ENCODE measurements at regions not wholly inside any gene's neighbourhood (a gene's known extent, or its start where the extent isn't known, plus 50 kb on each side); places are given as distances from the start of the nearest gene placed in this dataset.
A peak's percentile ranks its signal among the peaks of the same experiment; 100 is the strongest.
"Not testable (repeated sequence)": the region's sequence is repeated elsewhere in the genome, so short reads cannot be mapped to it uniquely, and the experiment has no call there.

DNA sequence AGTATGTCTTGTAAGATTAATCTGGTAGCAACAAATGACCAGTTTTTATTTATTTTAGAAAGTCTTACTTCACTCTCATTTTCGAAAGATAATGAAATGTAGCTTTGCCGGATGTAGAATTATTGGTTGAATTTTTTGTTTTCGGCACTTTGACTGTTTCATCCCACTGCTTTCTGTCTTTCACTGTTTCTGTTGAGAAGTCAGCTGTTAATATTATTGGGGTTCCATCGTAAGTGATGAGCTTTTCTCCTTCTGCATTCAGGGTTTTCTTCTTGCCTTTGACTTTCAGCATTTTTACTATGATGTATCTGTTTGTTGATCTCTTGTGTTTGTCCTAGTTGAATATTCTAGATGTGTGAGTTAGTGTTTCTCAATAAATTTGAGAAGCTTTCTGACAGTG is 383.4 kb downstream of the PAX1 start:
- DNase-seq (ENCODE audit: low spot score) = no peak

DNA sequence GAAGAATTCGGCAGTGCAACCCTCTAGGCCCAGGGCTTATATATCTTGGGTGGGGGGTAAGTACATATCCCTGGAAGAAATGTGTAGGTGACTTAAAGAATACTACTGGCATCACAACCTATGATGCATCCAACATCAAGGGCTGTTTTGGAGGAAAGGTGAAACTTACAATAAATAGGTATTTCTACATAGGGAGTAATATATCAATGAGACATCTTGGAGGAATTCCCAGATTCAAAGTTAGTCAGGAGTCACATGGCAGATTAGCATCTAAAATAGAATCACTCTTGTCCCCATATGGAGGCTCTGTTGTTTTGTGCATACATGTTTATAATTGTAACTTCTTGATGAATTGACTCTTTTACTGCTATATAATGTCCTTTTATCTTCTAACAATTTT is 375.5 kb downstream of the PAX1 start:
- no peak for DNase-seq (ENCODE audit: low spot score)

DNA sequence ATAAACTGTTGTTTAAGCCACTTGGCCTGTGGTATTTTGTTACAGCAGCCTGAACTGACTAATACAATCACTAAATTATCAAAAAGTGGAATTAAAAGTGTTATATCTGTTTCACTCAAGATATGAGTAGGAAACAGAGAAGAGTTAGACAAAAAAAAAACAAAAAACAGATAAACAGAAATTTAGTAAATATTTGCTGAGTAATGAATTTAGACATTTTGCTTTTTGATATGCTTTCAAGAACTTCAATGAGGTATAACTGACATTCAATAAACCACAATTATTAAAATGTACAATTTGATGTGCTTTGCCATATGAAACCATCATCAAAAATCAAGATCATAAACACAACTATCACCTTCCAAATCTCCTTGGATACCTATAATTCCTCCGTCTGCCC is 369.2 kb downstream of the PAX1 start:
- DNase-seq (ENCODE audit: low spot score) = no peak

DNA sequence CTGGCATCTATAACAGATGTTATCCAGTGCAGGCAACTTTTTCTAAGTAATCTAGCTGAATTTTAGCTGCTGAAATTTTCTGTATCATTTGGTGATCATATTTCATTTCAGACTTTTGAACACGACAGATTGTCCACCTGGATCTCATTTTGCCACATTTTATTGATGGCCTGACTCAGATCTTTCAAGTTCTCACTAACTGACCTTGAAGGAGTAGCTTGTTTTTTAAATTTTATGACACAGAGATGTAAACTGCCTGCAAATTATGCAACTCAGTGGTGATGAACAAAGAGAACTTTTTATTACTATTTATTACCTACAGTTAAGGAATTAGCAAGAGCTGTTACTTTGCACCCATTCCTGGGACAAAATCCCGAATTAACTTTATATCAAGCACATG is 366.4 kb downstream of the PAX1 start:
- no peak for DNase-seq (ENCODE audit: low spot score)

DNA sequence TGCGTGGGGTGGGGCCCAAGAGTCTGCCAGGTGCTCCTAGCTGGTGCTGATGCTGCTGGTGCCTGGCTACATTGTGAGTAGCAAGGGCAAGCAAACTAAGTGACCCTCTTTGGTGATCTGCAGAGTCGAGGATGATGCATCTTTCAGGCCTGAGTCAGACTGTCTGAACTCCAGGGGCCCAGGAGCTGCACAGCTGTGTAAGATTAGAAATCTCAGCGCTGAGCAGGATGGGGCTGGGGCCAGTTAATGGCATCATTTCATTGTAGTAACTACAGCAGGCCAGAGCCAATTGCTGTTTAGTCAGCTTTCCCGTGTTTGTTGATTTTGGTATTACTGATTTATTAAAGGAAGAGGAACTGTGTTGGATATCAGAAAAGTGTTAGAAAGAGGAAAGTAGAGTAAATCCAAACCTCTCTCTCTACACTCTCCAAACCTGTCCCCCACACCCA is 365.2 kb downstream of the PAX1 start:
- DNase-seq (ENCODE audit: low spot score) = no peak

DNA sequence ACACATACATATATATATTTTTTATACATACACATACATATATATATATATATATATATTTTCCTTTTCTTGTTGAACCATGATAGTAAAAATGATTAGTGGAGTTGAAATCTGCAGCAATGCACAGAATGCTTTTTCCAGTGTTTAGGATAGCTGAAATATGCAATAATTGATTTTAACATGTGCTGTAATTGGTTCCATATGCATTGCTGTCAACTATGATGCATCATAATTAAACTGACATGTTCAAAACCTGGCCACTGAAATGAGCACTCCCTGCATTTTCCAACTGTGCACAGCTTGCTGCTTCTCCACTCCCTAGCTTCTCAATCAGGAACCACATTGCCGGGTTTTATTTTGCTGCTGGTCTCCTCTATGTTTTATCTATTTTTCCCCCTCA is 358.3 kb downstream of the PAX1 start:
- DNase-seq (ENCODE audit: low spot score) = peak; percentile 93

DNA sequence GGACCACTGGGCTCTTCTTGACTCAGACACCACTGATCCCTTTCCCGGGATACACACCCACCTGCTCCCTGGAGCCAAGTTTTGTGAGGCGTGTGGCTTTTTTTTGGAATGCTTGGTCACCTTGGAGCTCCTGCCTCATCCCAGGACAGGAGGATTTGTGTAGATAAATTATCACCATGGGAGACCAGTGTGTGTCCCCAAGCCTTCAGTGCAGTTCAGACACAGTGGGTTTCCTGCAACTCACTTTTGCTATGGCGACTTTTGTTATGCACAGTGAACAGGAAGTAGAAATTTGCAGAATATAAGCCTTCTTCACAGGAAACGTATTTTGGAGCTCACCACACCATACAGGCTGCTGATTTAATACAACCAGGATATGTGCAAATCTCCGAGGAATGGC is 357.4 kb downstream of the PAX1 start:
- no peak for DNase-seq (ENCODE audit: low spot score)

DNA sequence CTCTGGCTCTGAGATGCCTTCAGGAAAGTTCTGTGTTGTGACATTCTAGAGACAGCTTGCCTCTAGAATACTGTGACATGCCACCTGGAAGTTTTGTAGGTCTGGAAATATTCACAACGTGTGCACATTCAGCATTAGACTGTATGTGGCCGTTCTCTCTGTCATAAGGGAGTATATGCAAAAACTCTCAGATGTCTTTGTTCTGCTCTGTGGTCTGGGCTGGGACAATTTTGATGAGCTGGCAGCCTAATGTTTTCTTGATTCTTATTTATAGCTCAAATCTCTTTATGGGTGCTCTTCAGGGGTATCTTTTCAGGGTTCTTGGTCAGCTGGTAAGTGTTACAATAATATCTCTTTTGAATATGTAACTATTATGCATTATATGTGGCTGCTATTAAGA is 355.1 kb downstream of the PAX1 start:
- no peak for DNase-seq (ENCODE audit: low spot score)

DNA sequence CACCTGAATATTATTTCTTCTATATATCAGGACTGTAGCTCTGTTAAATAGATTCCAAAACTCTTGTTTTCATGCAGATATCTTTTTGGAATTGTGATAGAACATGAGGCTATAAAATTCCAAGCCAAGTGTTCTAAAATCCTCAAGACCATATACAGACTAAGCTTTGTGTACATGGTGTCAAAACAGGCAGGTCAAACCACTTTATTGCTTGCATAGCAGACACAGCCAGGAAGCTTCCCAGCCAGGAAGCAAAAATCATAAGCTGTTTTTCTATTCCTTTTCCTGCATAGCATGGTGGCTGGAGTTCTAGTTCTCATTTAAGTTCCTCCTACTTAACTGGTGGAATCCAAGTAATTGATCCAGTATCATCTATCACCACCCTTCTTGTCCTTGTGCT is 353.3 kb downstream of the PAX1 start:
- no peak for DNase-seq (ENCODE audit: low spot score)

DNA sequence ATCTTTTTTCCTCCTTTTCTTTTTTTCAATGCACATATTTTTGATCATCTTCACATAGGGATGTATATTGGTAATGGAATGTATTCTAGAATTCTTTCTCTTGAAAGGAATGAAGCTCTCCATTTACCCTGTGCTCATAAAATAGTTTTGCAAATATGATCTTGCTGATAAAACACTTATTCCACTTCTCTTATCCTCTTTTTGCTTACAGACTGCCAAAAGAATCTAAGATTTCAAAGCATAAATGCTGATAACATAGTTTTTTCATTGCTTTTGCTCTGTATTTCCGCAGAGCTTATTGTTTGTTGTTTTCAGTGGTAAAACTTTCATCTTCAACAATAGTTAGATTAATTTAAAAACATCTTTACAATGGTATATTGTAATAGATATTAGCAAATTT is 350.5 kb downstream of the PAX1 start:
- no peak for DNase-seq (ENCODE audit: low spot score)

DNA sequence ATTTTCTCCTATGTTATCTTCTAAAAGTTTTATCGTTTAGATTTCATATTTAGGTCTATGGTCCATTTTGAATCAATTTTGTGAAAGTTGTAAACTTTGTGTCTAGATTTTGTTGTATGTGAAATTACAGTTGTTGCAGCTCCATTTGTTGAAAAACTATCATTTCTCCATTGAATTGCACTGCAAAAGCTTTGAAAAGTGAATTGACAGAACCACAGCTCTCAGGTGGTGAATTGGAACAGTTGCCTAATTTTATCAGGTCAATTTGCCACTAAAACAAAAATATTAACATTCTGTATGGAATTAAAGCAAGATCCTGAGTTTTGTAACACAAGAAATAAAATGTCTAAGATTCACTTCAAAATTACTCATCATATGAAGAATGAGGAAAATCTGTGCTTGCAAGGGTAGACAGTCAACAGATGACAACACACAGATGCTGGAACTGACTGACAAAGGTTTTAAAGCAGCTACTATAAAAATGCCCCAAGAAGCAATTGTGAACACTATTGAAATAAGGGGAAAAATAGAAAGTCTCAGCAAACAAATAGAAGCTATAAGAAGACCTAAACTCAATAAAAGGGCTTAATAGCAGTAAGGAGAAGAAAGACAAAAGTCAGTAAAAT is 346.7 kb downstream of the PAX1 start:
- DNase-seq (ENCODE audit: low spot score) = no peak

DNA sequence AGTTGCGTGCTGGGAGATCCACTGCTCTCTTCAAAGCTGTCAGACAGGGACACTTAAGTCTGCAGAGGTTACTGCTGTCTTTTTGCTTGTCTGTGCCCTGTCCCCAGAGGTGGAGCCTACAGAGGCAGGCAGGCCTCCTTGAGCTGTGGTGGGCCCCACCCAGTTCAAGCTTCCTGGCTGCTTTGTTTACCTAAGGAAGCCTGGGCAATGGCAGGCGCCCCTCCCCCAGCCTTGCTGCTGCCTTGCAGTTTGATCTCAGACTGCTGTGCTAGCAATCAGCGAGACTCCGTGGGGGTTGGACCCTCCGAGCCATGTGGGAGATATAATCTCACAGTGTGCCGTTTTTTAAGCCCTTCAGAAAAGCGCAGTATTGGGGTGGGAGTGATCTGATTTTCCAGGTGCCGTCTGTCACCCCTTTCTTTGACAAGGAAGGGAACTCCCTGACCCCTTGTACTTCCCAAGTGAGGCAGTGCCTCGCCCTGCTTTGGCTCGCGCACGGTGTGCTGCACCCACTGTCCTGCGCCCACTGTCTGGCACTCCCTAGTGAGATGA is 340.6 kb downstream of the PAX1 start:
- DNase-seq (ENCODE audit: low spot score) = not testable (repeated sequence)

DNA sequence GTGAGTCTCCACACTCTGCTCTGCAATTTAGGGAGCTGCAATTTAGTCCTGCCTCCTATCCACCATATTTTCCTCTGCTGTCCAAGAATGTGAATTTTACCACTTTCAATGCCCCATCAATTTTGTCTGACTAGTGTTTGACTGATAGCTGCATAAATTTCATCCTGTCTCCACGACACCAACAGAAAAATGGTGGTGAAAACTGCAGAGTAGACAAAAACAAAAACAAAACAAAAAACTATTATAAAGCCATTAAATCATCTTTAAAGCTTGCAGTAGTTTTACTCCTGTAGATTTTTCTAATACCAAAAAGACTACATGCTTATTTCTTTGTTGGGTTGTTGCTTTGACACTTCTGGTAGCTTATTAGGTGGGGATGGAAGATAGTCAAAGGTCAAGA is 322.0 kb downstream of the PAX1 start:
- DNase-seq (ENCODE audit: low spot score) = no peak

DNA sequence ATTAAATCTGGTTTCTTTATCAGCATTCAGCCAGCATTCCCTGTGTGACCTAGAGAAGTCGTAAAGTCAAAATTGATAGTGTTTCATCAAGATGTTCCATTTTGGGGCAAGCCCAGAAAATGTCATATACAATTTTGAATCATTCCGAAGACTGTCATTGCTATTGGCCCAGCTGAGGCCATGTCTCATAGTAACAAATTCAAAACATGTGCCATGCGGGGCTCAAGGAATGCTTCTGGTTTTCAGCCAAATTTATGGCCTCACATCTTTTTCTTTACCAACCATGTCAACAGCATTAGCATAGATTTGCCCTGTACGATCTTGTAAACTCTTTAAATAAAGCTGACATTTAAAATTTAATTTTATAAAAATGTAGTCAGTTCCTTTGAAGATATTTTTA is 314.7 kb downstream of the PAX1 start:
- no peak for DNase-seq (ENCODE audit: low spot score)

DNA sequence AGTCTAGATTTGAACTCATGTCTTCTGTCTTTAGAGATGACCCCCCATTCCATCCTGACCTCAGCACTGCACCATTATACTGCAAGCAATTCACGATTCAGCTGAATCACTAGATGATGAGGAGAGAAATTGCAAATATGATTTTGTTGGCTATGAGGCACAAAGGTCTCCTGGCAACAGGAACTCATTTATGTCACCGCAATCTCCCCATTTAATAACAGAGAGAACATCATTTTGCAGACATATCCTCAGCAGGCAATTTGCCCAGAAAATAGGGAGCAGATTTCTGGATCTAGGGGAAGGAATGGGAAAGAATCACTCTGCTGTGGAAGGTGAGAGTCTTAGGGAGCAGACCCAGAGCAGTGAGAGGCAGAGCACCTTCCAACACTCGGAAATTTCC is 303.0 kb downstream of the PAX1 start:
- DNase-seq (ENCODE audit: low spot score) = no peak

DNA sequence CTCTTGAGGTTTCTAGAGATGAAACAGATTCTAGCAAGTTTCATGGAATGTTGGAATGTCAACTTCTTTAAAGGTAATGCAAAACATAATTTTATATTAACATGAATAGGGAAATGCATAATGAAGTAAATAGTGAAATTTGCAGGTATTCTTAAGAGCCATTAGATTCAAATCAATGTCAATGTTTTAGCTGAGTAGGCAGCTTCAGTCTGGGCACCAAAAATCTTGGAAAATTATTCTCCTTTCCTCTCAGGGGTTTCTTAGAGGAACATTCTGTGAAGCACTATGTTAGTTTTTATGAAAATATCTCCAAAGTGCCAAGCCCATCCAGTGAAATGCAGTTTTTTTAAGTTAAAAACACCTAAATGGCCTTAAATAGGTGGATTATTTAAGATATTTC is 300.8 kb downstream of the PAX1 start:
- DNase-seq (ENCODE audit: low spot score) = no peak

DNA sequence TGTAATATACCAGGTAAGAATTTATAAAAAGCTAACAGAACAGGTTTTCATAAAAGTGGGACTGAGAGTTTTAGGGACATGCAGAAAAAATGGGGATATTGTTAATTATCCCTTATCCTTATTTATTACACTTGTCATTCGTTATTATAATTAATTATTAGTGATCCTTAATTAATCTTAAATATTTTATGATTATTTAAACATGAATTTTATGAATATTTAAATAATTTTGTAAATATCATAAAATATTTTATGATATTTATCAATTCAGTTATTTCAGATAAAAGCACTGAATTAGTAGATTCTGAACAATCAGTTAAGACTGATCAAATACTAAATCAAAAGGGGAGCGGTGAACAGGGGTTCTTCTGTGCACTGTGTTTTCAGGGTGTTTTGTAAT is 300.1 kb downstream of the PAX1 start:
- no peak for DNase-seq (ENCODE audit: low spot score)

DNA sequence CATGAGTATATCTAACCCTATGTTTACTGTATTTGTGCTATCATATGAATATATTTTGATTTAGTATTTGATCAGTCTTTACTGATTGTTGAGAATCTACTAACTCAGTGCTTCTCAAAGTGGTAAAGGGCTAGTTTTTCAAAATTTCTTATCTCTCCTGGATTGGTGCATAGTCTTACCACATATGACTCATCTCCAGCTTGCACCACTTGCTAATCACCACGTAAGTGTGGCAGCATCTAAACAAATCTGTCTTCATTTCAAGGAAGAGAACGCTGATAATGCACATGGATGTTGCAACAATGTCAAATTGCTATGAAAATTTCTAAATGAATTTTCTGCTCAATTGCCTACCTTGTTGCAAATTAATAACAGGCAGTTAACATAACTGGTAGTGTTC is 299.5 kb downstream of the PAX1 start:
- DNase-seq (ENCODE audit: low spot score) = no peak

DNA sequence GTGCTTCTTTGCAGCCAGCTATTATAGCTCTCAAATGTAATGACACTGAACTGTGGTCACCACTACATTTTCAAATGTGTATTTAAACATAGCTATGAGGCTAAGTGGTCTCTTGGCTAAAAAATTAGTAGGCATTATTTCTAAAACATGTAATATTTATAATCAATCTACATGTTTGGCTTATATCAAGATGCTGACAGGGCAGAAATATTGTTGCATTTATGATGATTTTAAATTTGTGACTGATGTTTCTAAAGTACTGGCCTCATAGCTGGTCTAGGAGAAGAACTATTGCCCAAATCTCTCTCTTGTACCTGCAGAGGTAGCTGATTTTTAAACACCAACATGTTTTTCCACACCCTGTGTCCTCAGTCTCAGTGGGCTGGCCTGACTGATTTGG is 298.2 kb downstream of the PAX1 start:
- DNase-seq (ENCODE audit: low spot score) = no peak

DNA sequence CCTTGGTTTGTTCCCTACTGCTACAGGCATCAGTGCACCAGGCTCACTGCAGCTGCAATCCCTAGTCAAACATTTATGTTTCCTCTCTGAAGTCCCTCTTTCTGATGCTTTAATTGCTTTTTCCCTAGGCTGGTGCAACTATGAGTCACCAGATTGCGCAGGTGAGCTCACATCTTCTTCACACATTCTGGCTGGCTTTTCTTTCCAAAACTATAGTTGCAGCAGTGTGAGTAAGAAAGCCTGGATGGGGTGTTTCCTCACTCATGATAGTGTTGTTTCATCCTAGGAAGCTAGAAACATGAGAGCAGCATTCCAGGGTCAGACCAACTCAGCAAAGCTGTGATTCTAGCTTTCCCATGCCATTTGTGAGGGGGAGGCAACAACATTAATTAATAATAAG is 296.4 kb downstream of the PAX1 start:
- no peak for DNase-seq (ENCODE audit: low spot score)

DNA sequence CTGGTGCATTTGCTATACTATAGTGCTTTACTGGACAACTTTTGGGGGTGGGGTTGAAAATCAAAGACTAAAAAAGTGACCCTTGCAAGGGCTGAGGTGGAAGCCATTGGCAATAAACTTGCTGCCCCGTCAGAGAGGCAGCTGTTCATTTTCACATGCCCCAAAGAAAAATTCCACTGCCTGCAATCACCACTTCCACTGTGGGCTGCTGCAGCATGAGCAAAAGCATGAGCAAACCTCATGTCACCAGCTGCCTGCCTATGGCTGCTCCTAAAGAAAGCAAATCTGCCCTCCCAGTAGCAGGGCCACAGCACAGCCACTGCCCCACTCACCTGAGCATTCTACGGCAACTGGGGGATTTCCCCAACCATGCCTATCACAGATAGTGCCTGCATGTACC is 290.0 kb downstream of the PAX1 start:
- DNase-seq (ENCODE audit: low spot score) = no peak

DNA sequence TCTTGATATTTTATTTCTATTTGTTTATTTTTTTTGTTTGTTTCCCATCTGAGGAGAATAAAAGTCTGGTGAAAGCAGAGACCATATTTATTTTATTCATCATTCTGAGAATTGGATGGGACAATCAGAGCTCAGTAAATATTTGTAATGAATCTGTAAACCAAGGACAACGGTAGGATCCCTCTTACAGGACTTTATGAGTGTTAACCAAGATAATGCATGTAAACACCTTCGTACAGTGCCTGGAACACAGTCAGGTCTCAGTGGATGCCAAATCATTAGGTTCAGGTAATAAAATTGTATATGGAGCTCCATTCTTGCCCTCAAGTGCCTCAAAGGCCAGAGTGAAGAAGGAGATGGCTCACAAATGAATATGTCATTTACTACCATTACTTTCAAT is 288.7 kb downstream of the PAX1 start:
- no peak for DNase-seq (ENCODE audit: low spot score)

DNA sequence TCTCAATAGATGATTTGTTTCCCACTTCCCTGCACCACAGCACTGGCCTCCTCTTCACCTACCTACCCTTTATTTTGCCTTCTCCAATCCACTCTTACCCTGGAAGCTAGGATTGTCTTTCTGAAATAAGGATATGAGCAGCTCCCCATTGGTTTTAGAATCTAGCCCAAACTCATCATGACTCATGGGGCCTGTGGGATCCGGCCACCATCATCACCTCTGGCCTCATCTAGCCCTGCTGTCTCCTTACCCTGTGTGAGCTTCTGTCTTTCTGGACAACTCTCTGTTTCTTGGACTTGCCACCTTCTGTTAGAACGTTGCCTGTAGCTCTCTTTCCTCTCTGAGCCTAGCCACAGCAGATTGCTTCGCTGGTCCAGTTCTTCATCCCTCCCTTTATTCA is 277.1 kb downstream of the PAX1 start:
- no peak for DNase-seq (ENCODE audit: low spot score)

All from SK-N-DZ (cell line).